ENCODE measurements at regions not wholly inside any gene's neighbourhood (a gene's known extent, or its start where the extent isn't known, plus 50 kb on each side); places are given as distances from the start of the nearest gene placed in this dataset.

DNA sequence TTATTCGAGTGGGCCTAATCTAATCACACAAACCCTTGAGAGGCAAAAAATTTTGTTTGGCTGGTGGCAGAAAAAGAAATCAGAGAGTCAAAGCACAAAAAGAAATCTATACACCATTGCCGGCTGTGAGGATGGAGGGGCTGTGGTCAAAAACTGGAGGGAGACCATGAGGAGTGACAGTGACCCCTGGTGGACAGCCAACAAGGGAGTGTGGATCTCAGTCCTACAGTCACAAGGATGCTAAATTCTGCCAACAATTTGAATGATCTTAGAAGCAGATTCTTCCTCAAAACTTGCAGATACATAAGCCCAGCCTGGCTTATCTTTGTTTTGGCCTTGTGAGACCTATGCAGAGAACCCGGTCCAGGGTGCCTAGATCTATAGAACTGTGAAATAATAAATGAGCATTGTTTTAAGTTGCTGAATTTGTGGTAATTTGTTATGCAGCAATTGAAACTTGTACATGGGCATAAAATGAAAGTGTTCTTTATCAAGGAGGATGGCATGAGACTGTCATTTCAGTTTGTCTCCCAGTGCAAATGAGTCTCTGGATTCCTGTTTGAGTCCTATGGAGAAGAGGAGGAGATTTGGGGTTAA lies 103.0 kb upstream of the ARHGEF26 start:
- TF ChIP-seq CTCF (IDR thresholded peaks at IDR 0.05) (peak in 2 of 7 experiments; percentile 11), POLR2A (IDR thresholded peaks at IDR 0.05) (no peak)

Measured in body of pancreas (tissue), 4 donors.